SK-N-SH (cell line): ENCODE measurements at regions not wholly inside any gene's neighbourhood (a gene's known extent, or its start where the extent isn't known, plus 50 kb on each side); places are given as distances from the start of the nearest gene placed in this dataset.

Experiments
- CHD2 ChIP-seq: fragments of 150-350 bp; IDR thresholded peaks from 2 replicates; pipeline ENCODE4 v1.6.1; 2018; ENCODE audit warnings: low read length; ENCODE audit not compliant: partially characterized antibody
- EP300 ChIP-seq, 2 experiments: IDR thresholded peaks; 2 replicates each; pipeline versions ENCODE4 v1.4.0 to v1.6.1; 2012; ENCODE audit warnings: borderline replicate concordance in 1 of 2, low read depth in 1 of 2, low read length in 1 of 2
- TAF1 ChIP-seq: IDR thresholded peaks from 2 replicates; pipeline ENCODE4 v1.6.1; 2012; ENCODE audit warnings: low read depth, mild to moderate bottlenecking, low read length, moderate library complexity, borderline replicate concordance
- TF ChIP-seq, protein P1 (sequence below): fragments of 200-600 bp; sonication (generic); IDR thresholded peaks from 2 replicates; pipeline ENCODE4 v1.6.1; 2017; ENCODE audit warnings: antibody characterized with exemption, mild to moderate bottlenecking, moderate library complexity
- TF ChIP-seq, protein P2 (sequence below): IDR thresholded peaks from 2 replicates; pipeline ENCODE4 v1.6.1; 2012; ENCODE audit warnings: mild to moderate bottlenecking, low read depth, low read length, moderate library complexity
- TF ChIP-seq, protein P3 (sequence below): IDR thresholded peaks from 2 replicates; pipeline ENCODE4; 2012

- TF ChIP-seq, protein P1, sequence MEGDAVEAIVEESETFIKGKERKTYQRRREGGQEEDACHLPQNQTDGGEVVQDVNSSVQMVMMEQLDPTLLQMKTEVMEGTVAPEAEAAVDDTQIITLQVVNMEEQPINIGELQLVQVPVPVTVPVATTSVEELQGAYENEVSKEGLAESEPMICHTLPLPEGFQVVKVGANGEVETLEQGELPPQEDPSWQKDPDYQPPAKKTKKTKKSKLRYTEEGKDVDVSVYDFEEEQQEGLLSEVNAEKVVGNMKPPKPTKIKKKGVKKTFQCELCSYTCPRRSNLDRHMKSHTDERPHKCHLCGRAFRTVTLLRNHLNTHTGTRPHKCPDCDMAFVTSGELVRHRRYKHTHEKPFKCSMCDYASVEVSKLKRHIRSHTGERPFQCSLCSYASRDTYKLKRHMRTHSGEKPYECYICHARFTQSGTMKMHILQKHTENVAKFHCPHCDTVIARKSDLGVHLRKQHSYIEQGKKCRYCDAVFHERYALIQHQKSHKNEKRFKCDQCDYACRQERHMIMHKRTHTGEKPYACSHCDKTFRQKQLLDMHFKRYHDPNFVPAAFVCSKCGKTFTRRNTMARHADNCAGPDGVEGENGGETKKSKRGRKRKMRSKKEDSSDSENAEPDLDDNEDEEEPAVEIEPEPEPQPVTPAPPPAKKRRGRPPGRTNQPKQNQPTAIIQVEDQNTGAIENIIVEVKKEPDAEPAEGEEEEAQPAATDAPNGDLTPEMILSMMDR = no peak
- TF ChIP-seq CHD2 (no peak), EP300 (IDR thresholded peaks at IDR 0.05; ENCODE audit: borderline replicate concordance in 1 of 2, low read depth in 1 of 2, low read length in 1 of 2) (no peak), TAF1 (no peak)
- TF ChIP-seq, protein P2, sequence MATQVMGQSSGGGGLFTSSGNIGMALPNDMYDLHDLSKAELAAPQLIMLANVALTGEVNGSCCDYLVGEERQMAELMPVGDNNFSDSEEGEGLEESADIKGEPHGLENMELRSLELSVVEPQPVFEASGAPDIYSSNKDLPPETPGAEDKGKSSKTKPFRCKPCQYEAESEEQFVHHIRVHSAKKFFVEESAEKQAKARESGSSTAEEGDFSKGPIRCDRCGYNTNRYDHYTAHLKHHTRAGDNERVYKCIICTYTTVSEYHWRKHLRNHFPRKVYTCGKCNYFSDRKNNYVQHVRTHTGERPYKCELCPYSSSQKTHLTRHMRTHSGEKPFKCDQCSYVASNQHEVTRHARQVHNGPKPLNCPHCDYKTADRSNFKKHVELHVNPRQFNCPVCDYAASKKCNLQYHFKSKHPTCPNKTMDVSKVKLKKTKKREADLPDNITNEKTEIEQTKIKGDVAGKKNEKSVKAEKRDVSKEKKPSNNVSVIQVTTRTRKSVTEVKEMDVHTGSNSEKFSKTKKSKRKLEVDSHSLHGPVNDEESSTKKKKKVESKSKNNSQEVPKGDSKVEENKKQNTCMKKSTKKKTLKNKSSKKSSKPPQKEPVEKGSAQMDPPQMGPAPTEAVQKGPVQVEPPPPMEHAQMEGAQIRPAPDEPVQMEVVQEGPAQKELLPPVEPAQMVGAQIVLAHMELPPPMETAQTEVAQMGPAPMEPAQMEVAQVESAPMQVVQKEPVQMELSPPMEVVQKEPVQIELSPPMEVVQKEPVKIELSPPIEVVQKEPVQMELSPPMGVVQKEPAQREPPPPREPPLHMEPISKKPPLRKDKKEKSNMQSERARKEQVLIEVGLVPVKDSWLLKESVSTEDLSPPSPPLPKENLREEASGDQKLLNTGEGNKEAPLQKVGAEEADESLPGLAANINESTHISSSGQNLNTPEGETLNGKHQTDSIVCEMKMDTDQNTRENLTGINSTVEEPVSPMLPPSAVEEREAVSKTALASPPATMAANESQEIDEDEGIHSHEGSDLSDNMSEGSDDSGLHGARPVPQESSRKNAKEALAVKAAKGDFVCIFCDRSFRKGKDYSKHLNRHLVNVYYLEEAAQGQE = no peak
- TF ChIP-seq, protein P3, sequence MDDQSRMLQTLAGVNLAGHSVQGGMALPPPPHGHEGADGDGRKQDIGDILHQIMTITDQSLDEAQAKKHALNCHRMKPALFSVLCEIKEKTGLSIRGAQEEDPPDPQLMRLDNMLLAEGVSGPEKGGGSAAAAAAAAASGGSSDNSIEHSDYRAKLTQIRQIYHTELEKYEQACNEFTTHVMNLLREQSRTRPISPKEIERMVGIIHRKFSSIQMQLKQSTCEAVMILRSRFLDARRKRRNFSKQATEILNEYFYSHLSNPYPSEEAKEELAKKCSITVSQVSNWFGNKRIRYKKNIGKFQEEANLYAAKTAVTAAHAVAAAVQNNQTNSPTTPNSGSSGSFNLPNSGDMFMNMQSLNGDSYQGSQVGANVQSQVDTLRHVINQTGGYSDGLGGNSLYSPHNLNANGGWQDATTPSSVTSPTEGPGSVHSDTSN = no peak
Measured at GRCh38 chr19:23992348-23992747, 77.7 kb downstream of the ZNF726 start.
